ENCODE measurements at regions not wholly inside any gene's neighbourhood (a gene's known extent, or its start where the extent isn't known, plus 50 kb on each side); places are given as distances from the start of the nearest gene placed in this dataset.

- TF ChIP-seq POLR2A (IDR thresholded peaks at IDR 0.05) (no peak), CTCF (IDR thresholded peaks at IDR 0.05) (no peak)
Observed at GRCh38 chr3:18208856-18209255, 216.3 kb downstream of the SATB1 start.
